GM23338 (cell line): ENCODE measurements at regions not wholly inside any gene's neighbourhood (a gene's known extent, or its start where the extent isn't known, plus 50 kb on each side); places are given as distances from the start of the nearest gene placed in this dataset.

Experiments
- ATAC-seq: fragments of 200-7000 bp; cut with Tn5 transposase; 3 replicates; pipeline ENCODE4 v1.9.1; 2020
- DNase-seq: peaks from one replicate; pipeline ENCODE4 v3.0.0-alpha.2; 2015; ENCODE audit warnings: low spot score
- H2AFZ ChIP-seq: fragments of 200-600 bp; sonication (generic); 2 replicates; pipeline ENCODE4 v1.8.0; 2016; ENCODE audit warnings: antibody characterized with exemption, mild to moderate bottlenecking, moderate library complexity
- H3F3A ChIP-seq: fragments of 200-600 bp; sonication (generic); replicated peaks from 2 replicates; pipeline ENCODE4 v1.8.0; 2017; ENCODE audit warnings: antibody characterized with exemption, mixed run types, low read depth
- H3K27ac ChIP-seq: fragments of 200-600 bp; sonication (generic); 2 replicates; pipeline ENCODE4 v1.6.1; 2016; ENCODE audit warnings: low read depth
- H3K27me3 ChIP-seq: fragments of 200-600 bp; sonication (generic); 2 replicates; pipeline ENCODE4 v1.8.0; 2016; ENCODE audit warnings: mild to moderate bottlenecking, mixed run types, moderate library complexity; ENCODE audit not compliant: insufficient read depth
- H3K36me3 ChIP-seq: fragments of 200-600 bp; sonication (generic); 2 replicates; pipeline ENCODE4 v1.8.0; 2016; ENCODE audit warnings: mild to moderate bottlenecking; ENCODE audit not compliant: insufficient read depth
- H3K4me1 ChIP-seq: fragments of 200-600 bp; sonication (generic); 2 replicates; pipeline ENCODE4 v1.8.0; 2016; ENCODE audit warnings: mild to moderate bottlenecking, moderate library complexity; ENCODE audit not compliant: insufficient read depth
- H3K4me2 ChIP-seq: fragments of 200-600 bp; sonication (generic); 2 replicates; pipeline ENCODE4 v1.7.1; 2017; ENCODE audit warnings: mixed run types
- H3K4me3 ChIP-seq: fragments of 200-600 bp; sonication (generic); 2 replicates; pipeline ENCODE4 v1.6.1; 2016; ENCODE audit warnings: mixed run types
- H3K79me2 ChIP-seq: fragments of 200-600 bp; sonication (generic); replicated peaks from 2 replicates; pipeline ENCODE4 v1.8.0; 2017; ENCODE audit warnings: mild to moderate bottlenecking; ENCODE audit not compliant: insufficient read depth
- H3K9me2 ChIP-seq: fragments of 200-600 bp; sonication (generic); 2 replicates; pipeline ENCODE4 v1.8.0; 2017; ENCODE audit not compliant: insufficient read depth
- H4K20me1 ChIP-seq: fragments of 200-600 bp; sonication (generic); replicated peaks from 2 replicates; pipeline ENCODE4 v1.8.0; 2017; ENCODE audit warnings: mild to moderate bottlenecking; ENCODE audit not compliant: insufficient read depth
- H3K27ac Mint-ChIP-seq: 2 replicates; pipeline ENCODE4 v1.8.0; 2020; ENCODE audit warnings: inconsistent platforms, mild to moderate bottlenecking, moderate library complexity, mixed read lengths
- H3K27me3 Mint-ChIP-seq: 3 replicates; pipeline ENCODE4 v1.8.0; 2022; ENCODE audit warnings: low read depth, mild to moderate bottlenecking, moderate library complexity, mixed read lengths, inconsistent platforms; ENCODE audit not compliant: insufficient read depth, poor library complexity
- H3K36me3 Mint-ChIP-seq: 3 replicates; pipeline ENCODE4 v1.8.0; 2021; ENCODE audit warnings: low read depth, mild to moderate bottlenecking, inconsistent platforms, moderate library complexity, mixed read lengths
- H3K4me1 Mint-ChIP-seq: 3 replicates; pipeline ENCODE4 v1.8.0; 2020; ENCODE audit warnings: mild to moderate bottlenecking, inconsistent platforms, mixed read lengths
- H3K4me3 Mint-ChIP-seq: 3 replicates; pipeline ENCODE4 v1.8.0; 2021; ENCODE audit warnings: moderate library complexity, mild to moderate bottlenecking, inconsistent platforms, mixed read lengths
- H3K9me3 Mint-ChIP-seq: 3 replicates; pipeline ENCODE4 v1.8.0; 2020; ENCODE audit warnings: moderate library complexity, mild to moderate bottlenecking, inconsistent platforms, mixed read lengths
- CTCF ChIP-seq, 2 experiments: fragments of 200-600 bp in 1 of 2; sonication (generic) in 1 of 2; conservative IDR thresholded peaks; 2 replicates each; pipeline versions ENCODE4 v1.5.1 to v1.6.1; 2016 to 2017; ENCODE audit warnings: antibody characterized with exemption in 2 of 2, low read depth in 2 of 2, mild to moderate bottlenecking in 2 of 2, moderate library complexity in 1 of 2
- EZH2phosphoT487 ChIP-seq: fragments of 200-600 bp; sonication (generic); IDR thresholded peaks from one replicate; pipeline ENCODE4 v1.8.1; 2018; ENCODE audit warnings: antibody characterized with exemption; ENCODE audit not compliant: unreplicated experiment
- JUNB ChIP-seq: IDR thresholded peaks from one replicate; pipeline ENCODE4 v1.6.1; 2016; ENCODE audit warnings: antibody characterized with exemption; ENCODE audit not compliant: unreplicated experiment
- NANOG ChIP-seq: IDR thresholded peaks from 2 replicates; pipeline ENCODE4 v1.6.1; 2016; ENCODE audit warnings: antibody characterized with exemption, borderline replicate concordance
- POLR2AphosphoS5 ChIP-seq: IDR thresholded peaks from 2 replicates; pipeline ENCODE4 v1.6.1; 2016; ENCODE audit warnings: antibody characterized with exemption, low read depth
- REST ChIP-seq: IDR thresholded peaks from one replicate; pipeline ENCODE4 v1.6.1; 2018; ENCODE audit warnings: antibody characterized with exemption; ENCODE audit not compliant: unreplicated experiment
- ZNF114 ChIP-seq: fragments of 250-450 bp; sonication (Bioruptor Pico); IDR thresholded peaks from 2 replicates; pipeline ENCODE4 v1.5.0; 2020; ENCODE audit warnings: mild to moderate bottlenecking, moderate library complexity
- ZNF462 ChIP-seq: fragments of 250-450 bp; sonication (Bioruptor Pico); IDR thresholded peaks from 2 replicates; pipeline ENCODE4 v1.5.0; 2020; ENCODE audit warnings: mild to moderate bottlenecking, moderate library complexity

- Mint-ChIP-seq H3K27me3 (peaks cover 10% of the 10 kb centered on the region), H3K36me3 (peaks cover 4% of the 10 kb centered on the region), H3K27ac (no peak overlapping the region), H3K4me1 (peaks cover 16% of the 10 kb centered on the region), H3K9me3 (peaks cover 29% of the 10 kb centered on the region), H3K4me3 (no peak overlapping the region)
- H2AFZ ChIP-seq = no peak overlapping the region
- H3K4me3 ChIP-seq = no peak overlapping the region
- H3K4me2 ChIP-seq = no peak overlapping the region
- TF ChIP-seq JUNB = no peak
- no peak for TF ChIP-seq POLR2AphosphoS5
- TF ChIP-seq ZNF462 (CRISPR knock-in tag) = no peak
- no peak for TF ChIP-seq EZH2phosphoT487
- TF ChIP-seq REST = no peak
- no peak for TF ChIP-seq CTCF (conservative IDR thresholded peaks at IDR 0.05; ENCODE audit: low read depth in 2 of 2)
- no peak for TF ChIP-seq ZNF114 (CRISPR knock-in tag)
- TF ChIP-seq NANOG = no peak
- H3K79me2 ChIP-seq = no peaks in the 10 kb centered on the region
- H3K36me3 ChIP-seq = no peaks in the 10 kb centered on the region
- peaks cover 5% of the 10 kb centered on the region; the same call in 1 of the 2 replicates for H3K9me2 ChIP-seq
- ATAC-seq (no peak), DNase-seq (no peak)
- H3K27me3 ChIP-seq = no peaks in the 10 kb centered on the region
- H3K27ac ChIP-seq = no peak overlapping the region
- no peaks in the 10 kb centered on the region for H4K20me1 ChIP-seq
- peaks cover 6% of the 10 kb centered on the region for H3K4me1 ChIP-seq
- no peaks in the 10 kb centered on the region for H3F3A ChIP-seq
Measured at GRCh38 chr10:131789516-131789915, 111.3 kb upstream of the PPP2R2D start.
